HG02798 (cell line): ENCODE measurements at regions not wholly inside any gene's neighbourhood (a gene's known extent, or its start where the extent isn't known, plus 50 kb on each side); places are given as distances from the start of the nearest gene placed in this dataset.
"Not testable (repeated sequence)": the region's sequence is repeated elsewhere in the genome, so short reads cannot be mapped to it uniquely, and the experiment has no call there.

ENCODE experiments used
- ATAC-seq: cut with Tn5 transposase; IDR thresholded peaks from one replicate; pipeline ENCODE4 v1.9.1; 2021; ENCODE audit warnings: mild to moderate bottlenecking; ENCODE audit not compliant: unreplicated experiment, poor library complexity

DNA sequence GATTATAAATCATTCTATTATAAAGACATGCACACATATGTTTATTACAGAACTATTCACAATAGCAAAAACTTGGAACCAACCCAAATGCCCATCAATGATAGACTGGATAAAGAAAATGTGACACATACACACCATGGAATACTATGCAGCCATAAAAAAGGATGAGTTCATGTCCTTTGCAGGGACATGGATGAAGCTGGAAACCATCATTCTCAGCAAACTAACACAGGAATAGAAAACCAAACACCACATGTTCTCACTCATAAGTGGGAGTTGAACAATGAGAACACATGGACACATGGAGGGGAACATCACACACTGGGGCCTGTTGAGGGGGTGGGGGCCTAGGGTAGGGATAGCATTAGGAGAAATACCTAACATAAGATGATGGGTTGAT, 168.4 kb downstream of the ZNF648 start:
- not testable (repeated sequence) for ATAC-seq

DNA sequence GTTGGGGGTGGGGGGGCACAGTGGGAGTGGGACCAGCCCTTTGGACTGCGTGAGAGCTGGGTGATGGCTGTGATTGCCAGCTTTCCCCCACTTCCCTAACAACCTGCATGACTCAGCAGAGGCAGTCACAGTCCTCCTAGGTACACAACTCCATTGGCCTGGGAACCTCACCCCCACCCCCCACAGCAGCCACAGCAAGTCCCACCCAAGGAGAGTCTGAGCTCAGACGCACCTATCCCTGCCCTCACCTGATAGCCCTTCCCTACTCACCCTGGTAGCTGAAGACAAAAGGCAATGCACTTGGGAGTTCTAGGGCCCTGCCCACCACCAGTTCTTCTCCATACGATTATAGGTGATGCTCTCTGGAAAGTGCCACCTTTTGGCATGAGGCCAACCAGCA, 188.9 kb downstream of the ZNF648 start:
- ATAC-seq: no peak

DNA sequence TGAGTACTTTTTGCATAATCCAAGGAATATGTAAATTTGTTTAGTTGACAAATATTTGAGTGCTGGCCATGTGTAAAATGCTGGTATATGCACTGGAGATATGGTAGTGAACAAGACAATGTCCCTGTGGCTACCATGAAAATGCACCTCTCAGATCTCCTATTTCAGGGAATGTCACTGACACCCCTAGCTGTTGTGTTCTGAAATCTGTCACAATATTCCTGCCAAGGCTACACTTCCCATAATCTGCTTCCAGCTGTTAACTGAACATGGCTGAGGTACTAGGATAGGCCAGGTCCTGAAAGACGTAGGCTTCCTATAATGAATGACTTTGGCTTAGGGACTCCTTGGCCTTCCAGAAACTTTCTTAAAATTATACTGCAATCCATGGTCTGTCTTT, 197.8 kb downstream of the ZNF648 start:
- ATAC-seq: no peak

DNA sequence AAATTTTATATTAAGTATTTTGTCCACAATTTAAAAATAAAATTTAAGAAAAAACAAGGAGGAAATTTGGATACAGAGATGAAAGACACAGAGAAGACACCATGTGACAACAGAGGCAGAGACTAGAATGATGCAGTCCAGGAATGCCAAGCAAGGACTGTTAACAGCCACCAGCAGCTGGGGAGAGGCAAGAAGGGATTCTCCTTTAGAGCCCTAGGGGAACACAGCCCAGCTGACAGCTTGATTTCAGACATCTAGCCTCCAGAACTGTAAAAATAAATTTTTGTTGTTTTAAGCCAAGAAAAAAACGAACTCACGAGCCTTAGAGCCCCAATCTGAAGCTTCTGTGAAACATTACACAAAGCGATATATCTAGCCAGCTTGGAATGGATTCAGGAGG, 198.5 kb downstream of the ZNF648 start:
- no peak for ATAC-seq

DNA sequence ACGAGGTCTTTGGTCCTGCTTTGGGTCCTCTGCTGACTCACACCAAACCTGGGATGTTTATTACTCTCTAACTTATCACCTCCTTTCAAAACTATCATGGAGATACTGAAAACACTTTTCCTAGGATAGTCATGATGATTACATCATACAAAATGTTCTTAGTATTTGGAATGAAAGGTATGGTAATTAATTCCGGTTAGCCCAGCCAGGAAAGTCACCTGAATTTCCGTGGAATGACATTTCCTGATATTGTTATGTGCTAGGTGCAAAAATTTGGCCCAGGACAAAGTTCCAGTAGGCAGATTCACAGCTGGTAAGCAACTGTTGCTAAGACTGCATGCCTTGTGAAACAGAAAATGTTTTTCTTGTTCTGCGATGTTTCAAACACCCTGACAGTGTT, 203.4 kb downstream of the ZNF648 start:
- ATAC-seq: no peak
